Smooth muscle cell (in vitro differentiated cells): ENCODE measurements at regions not wholly inside any gene's neighbourhood (a gene's known extent, or its start where the extent isn't known, plus 50 kb on each side); places are given as distances from the start of the nearest gene placed in this dataset.

Source experiments
- DNase-seq: peaks from one replicate; lab custom pipeline; 2025; ENCODE audit not compliant: unreplicated experiment; lab: John Stamatoyannopoulos, UW
- H2AFZ ChIP-seq: fragments of 200-600 bp; sonication (generic); 2 replicates; pipeline ENCODE4 v1.6.0; 2016; ENCODE audit warnings: antibody characterized with exemption, low read depth, mild to moderate bottlenecking
- H3F3A ChIP-seq: fragments of 200-600 bp; sonication (generic); 2 replicates; pipeline ENCODE4 v1.6.0; 2017; ENCODE audit warnings: antibody characterized with exemption, low read depth
- H3K27ac ChIP-seq: fragments of 200-600 bp; sonication (generic); 2 replicates; pipeline ENCODE4 v1.5.1; 2016; ENCODE audit warnings: low read depth, mild to moderate bottlenecking
- H3K27me3 ChIP-seq: fragments of 200-600 bp; sonication (generic); 2 replicates; pipeline ENCODE4 v1.6.1; 2016; ENCODE audit warnings: low read depth, mild to moderate bottlenecking
- H3K36me3 ChIP-seq: fragments of 200-600 bp; sonication (generic); 2 replicates; pipeline ENCODE4 v1.5.1; 2016; ENCODE audit warnings: low read depth
- H3K4me1 ChIP-seq: fragments of 200-600 bp; sonication (generic); 2 replicates; pipeline ENCODE4 v1.5.1; 2016; ENCODE audit warnings: low read depth
- H3K4me2 ChIP-seq: fragments of 200-600 bp; sonication (generic); 2 replicates; pipeline ENCODE4 v1.6.0; 2016; ENCODE audit warnings: mild to moderate bottlenecking
- H3K4me3 ChIP-seq: fragments of 200-600 bp; sonication (generic); 2 replicates; pipeline ENCODE4 v1.5.1; 2016; ENCODE audit warnings: mild to moderate bottlenecking
- H3K79me2 ChIP-seq: fragments of 200-600 bp; sonication (generic); 2 replicates; pipeline ENCODE4 v1.6.0; 2016; ENCODE audit warnings: low read depth, mild to moderate bottlenecking
- H3K9ac ChIP-seq: fragments of 200-600 bp; sonication (generic); 2 replicates; pipeline ENCODE4 v1.6.0; 2016; ENCODE audit warnings: low read depth
- H3K9me3 ChIP-seq: fragments of 200-600 bp; sonication (generic); replicated peaks from 2 replicates; pipeline ENCODE4 v1.5.1; 2016; ENCODE audit warnings: low read depth
- H4K20me1 ChIP-seq: fragments of 200-600 bp; sonication (generic); 2 replicates; pipeline ENCODE4 v1.6.0; 2016; ENCODE audit warnings: low read depth
- CTCF ChIP-seq: fragments of 200-600 bp; sonication (generic); IDR thresholded peaks from 2 replicates; pipeline ENCODE4 v1.5.1; 2017; ENCODE audit warnings: borderline replicate concordance, mild to moderate bottlenecking, antibody characterized with exemption; ENCODE audit not compliant: insufficient read depth, poor library complexity, severe bottlenecking
- WGBS: methylation state at CpG from one replicate; pipeline ENCODE4 v1.1.7; 2016; ENCODE audit warnings: low lambda C conversion rate; 5-methylcytosine and 5-hydroxymethylcytosine counted together

GRCh38 chr16:18069683-18070082 is 266.9 kb downstream of the NPIPA8 start:
- no peaks in the 10 kb centered on the region for H3K4me1 ChIP-seq
- H3K27ac ChIP-seq: no peak overlapping the region
- no peak for TF ChIP-seq CTCF
- H3K4me3 ChIP-seq: no peak overlapping the region
- H3F3A ChIP-seq: no peaks in the 10 kb centered on the region
- no peaks in the 10 kb centered on the region for H3K79me2 ChIP-seq
- no peak overlapping the region for H2AFZ ChIP-seq
- no peaks in the 10 kb centered on the region for H3K36me3 ChIP-seq
- no peak for DNase-seq
- H4K20me1 ChIP-seq: no peaks in the 10 kb centered on the region
- no peak overlapping the region for H3K9ac ChIP-seq
- H3K27me3 ChIP-seq: no peaks in the 10 kb centered on the region
- H3K4me2 ChIP-seq: no peak overlapping the region
- no peaks in the 10 kb centered on the region for H3K9me3 ChIP-seq

- Histone ChIP-seq H3K9ac (no peak overlapping the region), H3K9me3 (no peaks in the 10 kb centered on the region), H3F3A (no peaks in the 10 kb centered on the region), H4K20me1 (no peaks in the 10 kb centered on the region), H3K36me3 (no peaks in the 10 kb centered on the region), H3K79me2 (no peaks in the 10 kb centered on the region), H3K27me3 (no peaks in the 10 kb centered on the region), H2AFZ (no peak overlapping the region), H3K4me1 (no peaks in the 10 kb centered on the region), H3K27ac (no peak overlapping the region), H3K4me2 (no peak overlapping the region), H3K4me3 (no peak overlapping the region)
- DNase-seq: no peak
- TF ChIP-seq CTCF: no peak
These were observed 268.1 kb downstream of the NPIPA8 start for GRCh38 chr16:18068477-18068876.

- Histone ChIP-seq H3K27ac (no peak overlapping the region), H3K4me2 (no peak overlapping the region), H3K9ac (no peak overlapping the region), H3K36me3 (no peaks in the 10 kb centered on the region), H3K79me2 (no peaks in the 10 kb centered on the region), H3K27me3 (no peaks in the 10 kb centered on the region), H3F3A (no peaks in the 10 kb centered on the region), H4K20me1 (no peaks in the 10 kb centered on the region), H3K4me3 (no peak overlapping the region), H3K4me1 (no peaks in the 10 kb centered on the region), H2AFZ (no peak overlapping the region), H3K9me3 (no peaks in the 10 kb centered on the region)
- DNase-seq: no peak
- no peak for TF ChIP-seq CTCF
- 69% methylated on average over 8 of the region's 9 CpGs for WGBS
These were observed 273.8 kb downstream of the NPIPA8 start for GRCh38 chr16:18062713-18063112.

- WGBS: 76% methylated on average over 7 of the region's 7 CpGs
- no peaks in the 10 kb centered on the region for H3K36me3 ChIP-seq
- no peak for DNase-seq
These were observed 276.2 kb downstream of the NPIPA8 start for GRCh38 chr16:18060351-18060750.

More at GRCh38 chr16:18060351-18060750, 276.2 kb downstream of the NPIPA8 start:
- H3K27me3 ChIP-seq: no peaks in the 10 kb centered on the region
- H3K9ac ChIP-seq: no peak overlapping the region
- no peaks in the 10 kb centered on the region for H3K4me1 ChIP-seq
- H3K27ac ChIP-seq: no peak overlapping the region
- H2AFZ ChIP-seq: no peak overlapping the region
- H3F3A ChIP-seq: no peaks in the 10 kb centered on the region
- no peak for TF ChIP-seq CTCF
- no peak overlapping the region for H3K4me2 ChIP-seq
- H3K9me3 ChIP-seq: no peaks in the 10 kb centered on the region
- H4K20me1 ChIP-seq: no peaks in the 10 kb centered on the region
- no peaks in the 10 kb centered on the region for H3K79me2 ChIP-seq
- H3K4me3 ChIP-seq: no peak overlapping the region
